ENCODE measurements at regions not wholly inside any gene's neighbourhood (a gene's known extent, or its start where the extent isn't known, plus 50 kb on each side); places are given as distances from the start of the nearest gene placed in this dataset.

DNA sequence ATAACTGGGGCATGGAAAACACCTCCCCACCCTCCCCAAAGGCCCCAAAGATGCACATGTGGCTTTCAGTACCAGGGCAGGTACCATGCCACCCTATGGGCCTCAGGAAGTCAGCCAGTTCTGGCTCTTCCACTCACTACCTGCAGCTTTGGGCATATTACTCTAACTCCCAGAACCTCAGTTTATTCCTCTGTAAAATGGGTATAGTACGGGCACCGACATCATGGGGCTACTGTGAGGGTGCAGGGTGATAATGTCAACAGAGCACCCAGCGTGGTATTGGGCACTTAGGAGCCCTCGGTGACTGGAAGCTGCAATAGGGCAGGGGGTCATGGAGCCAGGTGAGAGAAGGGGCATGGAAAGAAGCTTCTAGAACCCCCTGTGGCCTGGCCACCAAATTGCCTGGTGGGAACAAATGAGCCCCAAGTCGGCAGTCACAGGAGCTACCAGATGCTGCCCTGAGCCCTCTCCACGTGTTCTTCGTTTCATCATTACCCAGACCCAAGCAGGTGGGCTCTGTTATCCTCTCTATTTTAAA is 512.1 kb downstream of the SHQ1 start:
- H3K4me3 ChIP-seq (ENCODE audit: low read depth, low read length), result no peak overlapping the region
- TF ChIP-seq MYC (IDR thresholded peaks at IDR 0.05; ENCODE audit: low read depth, low read length) (no peak), POLR2A (IDR thresholded peaks at IDR 0.05; ENCODE audit: extremely low read depth, insufficient read length) (no peak)
- TF ChIP-seq, protein P1, sequence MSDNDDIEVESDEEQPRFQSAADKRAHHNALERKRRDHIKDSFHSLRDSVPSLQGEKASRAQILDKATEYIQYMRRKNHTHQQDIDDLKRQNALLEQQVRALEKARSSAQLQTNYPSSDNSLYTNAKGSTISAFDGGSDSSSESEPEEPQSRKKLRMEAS (IDR thresholded peaks at IDR 0.05; ENCODE audit: low read depth, low read length), result no peak
- TF ChIP-seq, protein P2, sequence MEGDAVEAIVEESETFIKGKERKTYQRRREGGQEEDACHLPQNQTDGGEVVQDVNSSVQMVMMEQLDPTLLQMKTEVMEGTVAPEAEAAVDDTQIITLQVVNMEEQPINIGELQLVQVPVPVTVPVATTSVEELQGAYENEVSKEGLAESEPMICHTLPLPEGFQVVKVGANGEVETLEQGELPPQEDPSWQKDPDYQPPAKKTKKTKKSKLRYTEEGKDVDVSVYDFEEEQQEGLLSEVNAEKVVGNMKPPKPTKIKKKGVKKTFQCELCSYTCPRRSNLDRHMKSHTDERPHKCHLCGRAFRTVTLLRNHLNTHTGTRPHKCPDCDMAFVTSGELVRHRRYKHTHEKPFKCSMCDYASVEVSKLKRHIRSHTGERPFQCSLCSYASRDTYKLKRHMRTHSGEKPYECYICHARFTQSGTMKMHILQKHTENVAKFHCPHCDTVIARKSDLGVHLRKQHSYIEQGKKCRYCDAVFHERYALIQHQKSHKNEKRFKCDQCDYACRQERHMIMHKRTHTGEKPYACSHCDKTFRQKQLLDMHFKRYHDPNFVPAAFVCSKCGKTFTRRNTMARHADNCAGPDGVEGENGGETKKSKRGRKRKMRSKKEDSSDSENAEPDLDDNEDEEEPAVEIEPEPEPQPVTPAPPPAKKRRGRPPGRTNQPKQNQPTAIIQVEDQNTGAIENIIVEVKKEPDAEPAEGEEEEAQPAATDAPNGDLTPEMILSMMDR (IDR thresholded peaks at IDR 0.05; ENCODE audit: low read depth, low read length), result no peak
- DNase-seq (ENCODE audit: low read depth), result no peak

DNA sequence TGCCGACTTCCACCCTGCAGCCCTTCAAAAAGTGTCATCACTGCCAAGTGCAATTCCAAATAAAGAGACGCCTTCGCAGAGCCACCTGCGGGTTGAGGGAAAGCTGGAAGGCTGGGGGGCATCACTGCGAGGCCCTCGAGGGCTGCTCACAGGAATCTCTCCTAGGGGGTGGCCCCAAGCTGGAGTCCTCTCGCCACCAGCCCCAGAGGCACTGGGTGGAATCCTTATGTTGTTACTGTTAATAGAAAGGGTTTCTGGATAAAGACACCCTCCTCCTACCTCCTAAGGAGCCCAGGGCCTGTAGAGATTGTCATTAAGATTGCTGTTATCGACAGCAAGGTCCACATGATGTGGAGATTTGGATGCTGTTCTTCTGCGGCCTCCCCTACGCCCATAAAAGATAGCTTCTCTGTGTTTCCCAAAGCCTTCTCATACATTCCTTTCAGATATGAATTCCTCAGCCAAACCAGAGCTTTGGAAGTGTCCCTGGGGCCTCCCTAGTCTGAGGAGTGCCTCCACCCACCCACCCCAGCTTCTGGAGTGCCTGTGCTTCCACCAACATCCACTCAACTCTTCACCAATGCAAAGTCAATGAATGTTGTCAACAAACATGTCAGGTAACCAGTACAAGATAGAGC is 512.7 kb downstream of the SHQ1 start:
- no peak for DNase-seq (ENCODE audit: low read depth)
- TF ChIP-seq, protein P2 (IDR thresholded peaks at IDR 0.05; ENCODE audit: low read depth, low read length), result no peak
- TF ChIP-seq POLR2A (IDR thresholded peaks at IDR 0.05; ENCODE audit: extremely low read depth, insufficient read length), result no peak
- TF ChIP-seq, protein P1 (IDR thresholded peaks at IDR 0.05; ENCODE audit: low read depth, low read length), result no peak
- no peak for TF ChIP-seq MYC (IDR thresholded peaks at IDR 0.05; ENCODE audit: low read depth, low read length)
- H3K4me3 ChIP-seq (ENCODE audit: low read depth, low read length), result no peak overlapping the region

DNA sequence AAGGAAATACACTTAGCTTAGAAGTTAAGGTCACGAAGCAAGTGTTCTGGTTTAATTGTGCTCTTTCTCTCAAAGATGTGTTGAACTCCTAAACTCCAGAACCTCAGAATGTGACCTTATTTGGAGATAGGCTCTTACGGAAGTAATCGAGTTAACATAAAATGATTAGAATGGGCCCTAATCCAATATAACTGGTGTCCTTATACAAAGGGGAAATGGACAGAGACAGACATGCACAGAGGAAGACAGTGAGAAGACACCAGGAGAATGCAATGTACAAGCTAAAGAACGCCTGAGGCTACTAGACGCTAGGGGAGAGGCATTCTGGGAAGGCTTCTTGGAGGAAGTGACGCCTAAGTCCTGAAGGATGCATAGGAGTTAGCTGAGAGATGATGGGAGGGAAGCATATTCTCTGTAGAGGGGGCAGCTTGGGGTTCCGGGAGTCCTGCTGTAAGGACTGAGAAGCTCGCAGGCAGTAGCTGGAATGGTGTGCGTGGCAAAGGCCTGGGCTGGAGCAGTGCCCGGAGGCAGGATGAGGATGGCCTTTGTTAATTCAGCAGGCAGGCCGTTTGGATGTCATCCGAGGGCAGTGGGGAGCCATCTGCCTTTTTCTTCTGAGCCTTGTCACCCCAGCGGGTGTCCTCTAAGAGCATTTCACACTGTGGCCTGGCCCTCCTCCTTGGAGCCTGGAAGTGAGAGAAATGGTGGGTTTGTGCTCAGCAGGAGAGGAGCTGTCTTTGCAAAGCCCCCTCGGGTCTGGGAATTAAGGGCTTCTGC is 513.4 kb downstream of the SHQ1 start:
- TF ChIP-seq POLR2A (IDR thresholded peaks at IDR 0.05; ENCODE audit: extremely low read depth, insufficient read length), result no peak
- TF ChIP-seq, protein P2 (IDR thresholded peaks at IDR 0.05; ENCODE audit: low read depth, low read length), result no peak
- no peak for TF ChIP-seq MYC (IDR thresholded peaks at IDR 0.05; ENCODE audit: low read depth, low read length)
- TF ChIP-seq, protein P1 (IDR thresholded peaks at IDR 0.05; ENCODE audit: low read depth, low read length), result no peak
- DNase-seq (ENCODE audit: low read depth), result no peak
- H3K4me3 ChIP-seq (ENCODE audit: low read depth, low read length), result no peak overlapping the region

DNA sequence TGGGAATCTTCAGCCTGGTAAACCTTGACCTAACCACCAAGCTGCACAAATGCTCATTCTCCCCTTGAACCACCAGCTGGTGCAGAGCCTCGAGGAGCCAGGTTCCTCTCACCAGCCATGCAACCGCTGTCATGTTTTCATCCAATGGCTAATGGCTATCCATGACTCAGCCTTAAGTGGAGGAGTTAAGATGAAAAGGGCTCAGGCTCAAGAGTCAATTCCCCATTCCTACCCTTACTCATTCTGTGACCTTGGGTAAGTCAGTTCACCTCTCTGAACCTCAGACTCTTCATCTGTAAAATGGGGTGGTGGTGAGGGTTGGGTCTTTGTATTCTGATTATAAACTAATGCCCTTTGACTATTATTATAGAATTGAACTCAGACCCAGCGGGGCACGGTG is 515.6 kb downstream of the SHQ1 start:
- no peak overlapping the region for H3K4me3 ChIP-seq (ENCODE audit: low read depth, low read length)
- DNase-seq (ENCODE audit: low read depth), result peak; percentile 57
- TF ChIP-seq, protein P1 (IDR thresholded peaks at IDR 0.05; ENCODE audit: low read depth, low read length), result no peak
- TF ChIP-seq POLR2A (IDR thresholded peaks at IDR 0.05; ENCODE audit: extremely low read depth, insufficient read length) (no peak), MYC (IDR thresholded peaks at IDR 0.05; ENCODE audit: low read depth, low read length) (no peak)
- TF ChIP-seq, protein P2 (IDR thresholded peaks at IDR 0.05; ENCODE audit: low read depth, low read length), result no peak

DNA sequence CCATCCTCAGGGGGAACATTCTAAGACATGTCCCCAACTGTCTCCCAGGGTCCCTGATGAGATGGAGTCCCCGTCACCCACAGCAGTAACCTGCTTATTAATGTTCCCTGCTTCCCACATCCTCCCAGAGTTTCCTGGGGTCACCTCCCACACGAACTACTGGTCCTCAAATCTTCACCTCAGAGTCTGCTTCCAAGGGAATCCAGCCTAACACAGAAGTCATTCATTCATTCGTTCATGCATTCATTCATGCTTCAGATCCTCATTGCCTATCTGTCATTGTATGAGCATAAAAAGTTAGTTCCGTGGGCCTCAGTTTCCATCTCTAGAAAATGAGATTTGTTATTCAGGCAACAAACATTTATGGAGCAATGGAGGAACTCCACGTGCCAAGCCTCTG is 516.2 kb downstream of the SHQ1 start:
- TF ChIP-seq POLR2A (IDR thresholded peaks at IDR 0.05; ENCODE audit: extremely low read depth, insufficient read length) (no peak), MYC (IDR thresholded peaks at IDR 0.05; ENCODE audit: low read depth, low read length) (no peak)
- TF ChIP-seq, protein P1 (IDR thresholded peaks at IDR 0.05; ENCODE audit: low read depth, low read length), result no peak
- TF ChIP-seq, protein P2 (IDR thresholded peaks at IDR 0.05; ENCODE audit: low read depth, low read length), result no peak
- no peak overlapping the region for H3K4me3 ChIP-seq (ENCODE audit: low read depth, low read length)
- DNase-seq (ENCODE audit: low read depth), result no peak
